HFFc6 (cell line): ENCODE measurements at regions not wholly inside any gene's neighbourhood (a gene's known extent, or its start where the extent isn't known, plus 50 kb on each side); places are given as distances from the start of the nearest gene placed in this dataset.
"Not testable (repeated sequence)": the region's sequence is repeated elsewhere in the genome, so short reads cannot be mapped to it uniquely, and the experiment has no call there.

Source experiments
- DNase-seq: peaks from one replicate; pipeline ENCODE4 v3.0.0-alpha.2; 2018
- H3K27ac Mint-ChIP-seq: 2 replicates; pipeline ENCODE4 v1.8.0; 2020; ENCODE audit warnings: mild to moderate bottlenecking, mixed read lengths
- H3K27me3 Mint-ChIP-seq: 2 replicates; pipeline ENCODE4 v1.8.0; 2021; ENCODE audit warnings: mild to moderate bottlenecking, moderate library complexity, mixed read lengths; ENCODE audit not compliant: insufficient read depth
- H3K36me3 Mint-ChIP-seq: 2 replicates; pipeline ENCODE4 v1.8.0; 2021; ENCODE audit warnings: low read depth, mixed read lengths
- H3K4me1 Mint-ChIP-seq: 2 replicates; pipeline ENCODE4 v1.8.0; 2020; ENCODE audit warnings: low read depth, mixed read lengths
- H3K4me3 Mint-ChIP-seq: 2 replicates; pipeline ENCODE4 v1.8.0; 2020; ENCODE audit warnings: mild to moderate bottlenecking, moderate library complexity, mixed read lengths
- H3K9me3 Mint-ChIP-seq: 2 replicates; pipeline ENCODE4 v1.8.0; 2020; ENCODE audit warnings: mild to moderate bottlenecking, mixed read lengths
- TF ChIP-seq, protein P1 (sequence below): fragments of 200-600 bp; sonication (generic); IDR thresholded peaks from 2 replicates; pipeline ENCODE4 v1.5.0; 2021; ENCODE audit warnings: antibody characterized with exemption, mild to moderate bottlenecking

GRCh38 chr15:19974998-19975397, 566.6 kb downstream of the GOLGA6L6 start:
- no peak overlapping the region for H3K4me3 Mint-ChIP-seq
- H3K9me3 Mint-ChIP-seq, result peaks cover 35% of the 10 kb centered on the region
- DNase-seq, result no peak
- no peaks in the 10 kb centered on the region; the same call in 1 of the 2 replicates for H3K27me3 Mint-ChIP-seq
- TF ChIP-seq, protein P1, sequence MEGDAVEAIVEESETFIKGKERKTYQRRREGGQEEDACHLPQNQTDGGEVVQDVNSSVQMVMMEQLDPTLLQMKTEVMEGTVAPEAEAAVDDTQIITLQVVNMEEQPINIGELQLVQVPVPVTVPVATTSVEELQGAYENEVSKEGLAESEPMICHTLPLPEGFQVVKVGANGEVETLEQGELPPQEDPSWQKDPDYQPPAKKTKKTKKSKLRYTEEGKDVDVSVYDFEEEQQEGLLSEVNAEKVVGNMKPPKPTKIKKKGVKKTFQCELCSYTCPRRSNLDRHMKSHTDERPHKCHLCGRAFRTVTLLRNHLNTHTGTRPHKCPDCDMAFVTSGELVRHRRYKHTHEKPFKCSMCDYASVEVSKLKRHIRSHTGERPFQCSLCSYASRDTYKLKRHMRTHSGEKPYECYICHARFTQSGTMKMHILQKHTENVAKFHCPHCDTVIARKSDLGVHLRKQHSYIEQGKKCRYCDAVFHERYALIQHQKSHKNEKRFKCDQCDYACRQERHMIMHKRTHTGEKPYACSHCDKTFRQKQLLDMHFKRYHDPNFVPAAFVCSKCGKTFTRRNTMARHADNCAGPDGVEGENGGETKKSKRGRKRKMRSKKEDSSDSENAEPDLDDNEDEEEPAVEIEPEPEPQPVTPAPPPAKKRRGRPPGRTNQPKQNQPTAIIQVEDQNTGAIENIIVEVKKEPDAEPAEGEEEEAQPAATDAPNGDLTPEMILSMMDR, result no peak
- no peak overlapping the region for H3K27ac Mint-ChIP-seq
- no peaks in the 10 kb centered on the region for H3K36me3 Mint-ChIP-seq
- H3K4me1 Mint-ChIP-seq, result no peaks in the 10 kb centered on the region

DNA sequence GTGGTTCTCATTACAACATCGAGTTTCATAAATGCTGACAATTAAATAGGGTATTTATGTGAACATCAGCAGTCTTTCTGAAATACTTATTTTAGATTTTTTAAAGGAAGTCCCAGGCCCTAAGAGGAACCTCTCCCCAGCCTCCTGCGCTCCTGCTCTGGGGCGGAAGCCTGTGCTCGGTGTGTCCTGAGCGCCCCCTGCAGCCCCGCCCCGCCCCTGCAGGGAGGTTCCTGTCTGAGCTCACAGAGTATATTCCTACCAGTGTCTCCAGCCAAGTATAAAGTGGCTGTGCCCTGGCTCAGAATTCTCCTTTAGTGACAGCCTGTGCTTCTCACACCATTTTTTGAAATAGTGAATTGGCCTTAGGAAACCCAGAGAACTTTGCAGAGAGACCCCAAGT, 567.9 kb downstream of the GOLGA6L6 start:
- no peak overlapping the region for H3K27ac Mint-ChIP-seq
- TF ChIP-seq, protein P1, result no peak
- H3K4me1 Mint-ChIP-seq, result no peaks in the 10 kb centered on the region
- H3K27me3 Mint-ChIP-seq, result no peaks in the 10 kb centered on the region; the same call in 1 of the 2 replicates
- no peak for DNase-seq
- no peaks in the 10 kb centered on the region for H3K36me3 Mint-ChIP-seq
- no peak overlapping the region for H3K4me3 Mint-ChIP-seq
- peaks cover 44% of the 10 kb centered on the region for H3K9me3 Mint-ChIP-seq

- H3K27me3 Mint-ChIP-seq, H3K4me1 Mint-ChIP-seq, DNase-seq, H3K27ac Mint-ChIP-seq, H3K36me3 Mint-ChIP-seq, H3K4me3 Mint-ChIP-seq: not testable (repeated sequence)
- H3K9me3 Mint-ChIP-seq, result peaks cover 45% of the 10 kb centered on the region
Observed at GRCh38 chr15:19972582-19972981, 569.0 kb downstream of the GOLGA6L6 start.

GRCh38 chr15:19965574-19965973, 576.0 kb downstream of the GOLGA6L6 start:
- DNase-seq, H3K27me3 Mint-ChIP-seq, H3K4me1 Mint-ChIP-seq, H3K4me3 Mint-ChIP-seq, H3K36me3 Mint-ChIP-seq, H3K27ac Mint-ChIP-seq: not testable (repeated sequence)
- peaks cover 58% of the 10 kb centered on the region for H3K9me3 Mint-ChIP-seq

DNA sequence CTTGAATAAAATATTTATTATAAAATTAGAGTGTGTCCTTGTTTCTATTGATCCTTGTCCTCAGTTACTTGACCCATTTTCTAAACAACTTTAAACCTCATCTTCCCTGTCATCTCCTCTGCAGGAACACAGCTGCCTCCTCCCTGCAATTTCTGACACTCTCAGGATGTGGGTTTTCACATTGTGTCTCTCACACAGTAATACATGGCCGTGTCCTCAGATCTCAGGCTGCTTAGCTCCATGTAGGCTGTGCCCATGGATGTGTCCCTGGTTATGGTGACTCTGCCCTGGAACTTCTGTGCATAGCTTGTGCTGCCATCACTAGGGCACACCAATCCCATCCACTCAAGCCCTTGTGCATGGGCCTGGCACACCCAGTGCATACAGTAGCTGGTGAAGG, 577.1 kb downstream of the GOLGA6L6 start:
- H3K27me3 Mint-ChIP-seq, H3K4me3 Mint-ChIP-seq, DNase-seq, H3K36me3 Mint-ChIP-seq, H3K4me1 Mint-ChIP-seq, H3K27ac Mint-ChIP-seq: not testable (repeated sequence)
- peaks cover 57% of the 10 kb centered on the region for H3K9me3 Mint-ChIP-seq

DNA sequence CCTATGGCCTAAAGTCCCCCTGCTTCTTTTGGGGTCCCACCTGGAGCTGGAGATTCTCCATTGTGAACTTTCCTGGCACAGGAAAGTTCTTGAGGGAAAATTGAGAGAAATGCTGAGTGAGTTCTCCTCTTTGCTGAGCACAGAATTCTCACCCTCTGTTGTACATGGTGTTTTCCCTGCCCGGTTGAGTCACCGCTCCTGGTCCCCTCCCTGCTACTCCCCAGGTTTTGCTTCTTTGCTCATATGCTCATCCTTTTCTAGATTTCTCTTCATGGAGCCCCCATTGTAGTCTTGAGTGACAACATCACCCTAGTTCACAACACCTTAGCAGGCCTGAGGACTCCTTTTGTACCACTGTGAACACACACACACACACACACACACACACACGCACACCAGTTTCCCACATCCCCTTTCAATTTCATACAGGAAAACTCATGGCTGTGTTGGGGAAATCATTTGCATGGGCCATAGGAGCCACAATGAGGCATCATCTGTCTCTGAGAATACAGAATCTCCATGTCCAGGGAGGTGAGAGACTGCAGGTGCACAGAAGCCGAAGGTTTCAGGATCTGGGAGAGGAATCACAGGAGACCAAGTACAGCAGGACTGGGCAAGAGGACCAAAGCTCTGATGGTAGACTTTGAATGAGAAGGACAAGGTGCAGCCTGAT, 585.3 kb downstream of the GOLGA6L6 start:
- no peak for DNase-seq
- Mint-ChIP-seq H3K36me3 (peaks cover 5% of the 10 kb centered on the region; the same call in 1 of the 2 replicates), H3K4me3 (no peak overlapping the region), H3K9me3 (peaks cover 46% of the 10 kb centered on the region), H3K27ac (no peak overlapping the region), H3K4me1 (no peaks in the 10 kb centered on the region), H3K27me3 (peaks cover 1% of the 10 kb centered on the region; the same call in 1 of the 2 replicates)
- TF ChIP-seq, protein P1, result no peak

- DNase-seq, result no peak
- H3K4me1 Mint-ChIP-seq, result no peaks in the 10 kb centered on the region
- peaks cover 29% of the 10 kb centered on the region for H3K9me3 Mint-ChIP-seq
- no peak overlapping the region for H3K27ac Mint-ChIP-seq
- no peak overlapping the region for H3K4me3 Mint-ChIP-seq
- no peaks in the 10 kb centered on the region; the same call in 1 of the 2 replicates for H3K36me3 Mint-ChIP-seq
- H3K27me3 Mint-ChIP-seq, result no peaks in the 10 kb centered on the region; the same call in 1 of the 2 replicates
- TF ChIP-seq, protein P1, result no peak
Observed at GRCh38 chr15:19944261-19944888, 597.2 kb downstream of the GOLGA6L6 start.
